Hepatocyte (in vitro differentiated cells): ENCODE measurements at regions not wholly inside any gene's neighbourhood (a gene's known extent, or its start where the extent isn't known, plus 50 kb on each side); places are given as distances from the start of the nearest gene placed in this dataset.

Experiments
- DNase-seq: peaks from one replicate; pipeline ENCODE4 v3.0.0-alpha.2; 2016; ENCODE audit warnings: low spot score
- H2AFZ ChIP-seq: fragments of 200-600 bp; sonication (generic); 2 replicates; pipeline ENCODE4 v1.6.0; 2016; ENCODE audit warnings: antibody characterized with exemption, mild to moderate bottlenecking
- H3K27ac ChIP-seq: fragments of 200-600 bp; sonication (generic); 2 replicates; pipeline ENCODE4 v1.5.1; 2016; ENCODE audit warnings: mild to moderate bottlenecking
- H3K27me3 ChIP-seq: fragments of 200-600 bp; sonication (generic); 2 replicates; pipeline ENCODE4 v1.6.1; 2016
- H3K36me3 ChIP-seq: fragments of 200-600 bp; sonication (generic); replicated peaks from 2 replicates; pipeline ENCODE4 v1.5.1; 2016; ENCODE audit warnings: low read depth; ENCODE audit not compliant: insufficient read depth
- H3K4me1 ChIP-seq: fragments of 200-600 bp; sonication (generic); 2 replicates; pipeline ENCODE4 v1.5.1; 2016; ENCODE audit warnings: mild to moderate bottlenecking, moderate library complexity; ENCODE audit not compliant: insufficient read depth
- H3K4me2 ChIP-seq: fragments of 200-600 bp; sonication (generic); 2 replicates; pipeline ENCODE4 v1.6.0; 2016
- H3K4me3 ChIP-seq: fragments of 200-600 bp; sonication (generic); 2 replicates; pipeline ENCODE4 v1.5.1; 2016; ENCODE audit warnings: mild to moderate bottlenecking
- H3K79me2 ChIP-seq: fragments of 200-600 bp; sonication (generic); 2 replicates; pipeline ENCODE4 v1.6.0; 2017; ENCODE audit warnings: mild to moderate bottlenecking
- H3K9me2 ChIP-seq: fragments of 200-600 bp; sonication (generic); replicated peaks from 2 replicates; pipeline ENCODE4 v1.6.0; 2017; ENCODE audit warnings: mild to moderate bottlenecking; ENCODE audit not compliant: insufficient read depth
- H3K9me3 ChIP-seq: fragments of 200-600 bp; sonication (generic); 2 replicates; pipeline ENCODE4 v1.5.1; 2016; ENCODE audit warnings: low read depth, mild to moderate bottlenecking
- H4K20me1 ChIP-seq: fragments of 200-600 bp; sonication (generic); 2 replicates; pipeline ENCODE4 v1.6.0; 2016; ENCODE audit warnings: mild to moderate bottlenecking; ENCODE audit not compliant: insufficient read depth, poor library complexity, severe bottlenecking
- EZH2 ChIP-seq: fragments of 200-600 bp; sonication (generic); IDR thresholded peaks from 2 replicates; pipeline ENCODE4 v1.6.1; 2016; ENCODE audit warnings: antibody characterized with exemption, mild to moderate bottlenecking, borderline replicate concordance
- EZH2phosphoT487 ChIP-seq: fragments of 200-600 bp; sonication (generic); IDR thresholded peaks from one replicate; pipeline ENCODE4 v1.6.1; 2018; ENCODE audit warnings: antibody characterized with exemption, mild to moderate bottlenecking, low read depth, moderate library complexity; ENCODE audit not compliant: unreplicated experiment, severe bottlenecking
- WGBS: methylation state at CpG from one replicate; pipeline ENCODE4 v1.1.6; 2016; ENCODE audit warnings: low lambda C conversion rate; ENCODE audit errors: missing lambda C conversion rate; 5-methylcytosine and 5-hydroxymethylcytosine counted together
- TF ChIP-seq, protein P1 (sequence below): fragments of 200-600 bp; sonication (generic); IDR thresholded peaks from 2 replicates; pipeline ENCODE4 v1.5.1; 2016; ENCODE audit warnings: antibody characterized with exemption, mild to moderate bottlenecking; ENCODE audit not compliant: poor library complexity

DNA sequence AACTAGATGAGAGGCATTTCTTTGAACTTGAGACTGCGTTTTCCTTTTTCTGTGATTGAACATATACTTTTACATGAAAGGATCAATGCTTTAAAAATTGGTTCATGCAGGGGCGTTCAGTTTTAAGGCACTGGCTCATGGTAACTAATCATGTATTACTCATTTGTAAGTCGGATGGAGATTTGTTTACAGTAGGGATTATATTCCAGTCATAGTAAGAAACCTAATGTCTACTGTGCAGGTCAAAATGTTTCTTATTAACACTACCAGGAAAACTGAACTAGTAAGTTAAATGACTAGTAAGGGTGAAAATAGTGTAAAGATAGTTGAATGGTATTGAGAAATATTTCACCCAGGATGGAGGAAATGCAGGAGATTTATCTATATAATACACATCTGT lies 258.8 kb upstream of the GBE1 start:
- TF ChIP-seq, protein P1, sequence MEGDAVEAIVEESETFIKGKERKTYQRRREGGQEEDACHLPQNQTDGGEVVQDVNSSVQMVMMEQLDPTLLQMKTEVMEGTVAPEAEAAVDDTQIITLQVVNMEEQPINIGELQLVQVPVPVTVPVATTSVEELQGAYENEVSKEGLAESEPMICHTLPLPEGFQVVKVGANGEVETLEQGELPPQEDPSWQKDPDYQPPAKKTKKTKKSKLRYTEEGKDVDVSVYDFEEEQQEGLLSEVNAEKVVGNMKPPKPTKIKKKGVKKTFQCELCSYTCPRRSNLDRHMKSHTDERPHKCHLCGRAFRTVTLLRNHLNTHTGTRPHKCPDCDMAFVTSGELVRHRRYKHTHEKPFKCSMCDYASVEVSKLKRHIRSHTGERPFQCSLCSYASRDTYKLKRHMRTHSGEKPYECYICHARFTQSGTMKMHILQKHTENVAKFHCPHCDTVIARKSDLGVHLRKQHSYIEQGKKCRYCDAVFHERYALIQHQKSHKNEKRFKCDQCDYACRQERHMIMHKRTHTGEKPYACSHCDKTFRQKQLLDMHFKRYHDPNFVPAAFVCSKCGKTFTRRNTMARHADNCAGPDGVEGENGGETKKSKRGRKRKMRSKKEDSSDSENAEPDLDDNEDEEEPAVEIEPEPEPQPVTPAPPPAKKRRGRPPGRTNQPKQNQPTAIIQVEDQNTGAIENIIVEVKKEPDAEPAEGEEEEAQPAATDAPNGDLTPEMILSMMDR: no peak
- TF ChIP-seq EZH2phosphoT487 (no peak), EZH2 (no peak)
- Histone ChIP-seq H2AFZ (no peak overlapping the region), H3K27ac (no peak overlapping the region), H3K36me3 (no peaks in the 10 kb centered on the region), H3K27me3 (no peaks in the 10 kb centered on the region), H3K9me2 (no peaks in the 10 kb centered on the region), H3K4me3 (no peak overlapping the region), H3K9me3 (no peaks in the 10 kb centered on the region), H4K20me1 (no peaks in the 10 kb centered on the region), H3K4me1 (no peaks in the 10 kb centered on the region), H3K79me2 (no peaks in the 10 kb centered on the region), H3K4me2 (no peak overlapping the region)
- DNase-seq: no peak
- WGBS: 75% methylated on average over 3 of the region's 3 CpGs

DNA sequence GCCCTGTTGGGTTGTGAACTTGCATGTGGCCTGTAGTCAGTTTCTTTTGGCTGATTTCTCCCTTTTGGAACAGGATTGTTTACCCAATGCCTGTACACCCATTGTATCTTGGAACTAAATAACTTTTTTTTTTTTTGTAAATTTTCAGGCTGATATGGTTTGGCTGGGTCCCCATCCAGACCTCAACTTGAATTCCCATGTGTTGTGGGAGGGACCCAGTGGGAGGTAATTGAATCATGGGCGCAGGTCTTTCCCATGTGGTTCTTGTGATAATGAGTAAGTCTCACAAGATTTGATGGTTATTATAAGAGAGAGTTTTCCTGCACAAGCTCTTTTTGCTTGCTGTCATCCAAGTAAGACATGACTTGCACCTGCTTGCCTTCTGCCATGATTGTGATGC lies 253.8 kb upstream of the GBE1 start:
- H2AFZ ChIP-seq: no peak overlapping the region
- no peaks in the 10 kb centered on the region for H3K9me3 ChIP-seq
- 91% methylated on average over 1 of the region's 1 CpG for WGBS

DNA sequence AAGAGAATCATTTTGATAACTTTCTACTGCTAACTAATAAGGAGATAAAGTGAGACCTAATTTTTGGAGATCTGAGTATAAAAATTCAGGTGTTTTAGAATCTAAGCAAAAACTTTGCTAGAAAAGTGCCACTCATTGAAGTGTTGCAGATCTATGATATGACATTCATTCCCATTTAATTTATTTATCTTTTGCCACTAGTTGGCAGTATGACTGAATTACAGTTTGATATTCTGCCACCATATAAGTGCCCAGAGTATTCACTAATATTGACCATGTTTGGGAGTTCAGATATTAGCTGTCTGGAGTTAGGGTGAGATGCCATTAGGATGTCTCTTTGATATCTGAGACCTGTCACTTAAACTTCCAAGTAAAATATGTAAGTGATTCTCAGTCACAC lies 251.3 kb upstream of the GBE1 start:
- H3K9me3 ChIP-seq: no peaks in the 10 kb centered on the region

More for the DNA sequence above, 253.8 kb upstream of the GBE1 start:
- no peaks in the 10 kb centered on the region for H3K9me2 ChIP-seq
- H3K4me2 ChIP-seq: no peak overlapping the region
- no peak overlapping the region for H3K27ac ChIP-seq
- TF ChIP-seq EZH2phosphoT487 (no peak), EZH2 (no peak)
- TF ChIP-seq, protein P1: no peak
- no peak for DNase-seq
- no peaks in the 10 kb centered on the region for H3K36me3 ChIP-seq
- H3K4me3 ChIP-seq: no peak overlapping the region
- no peaks in the 10 kb centered on the region for H3K4me1 ChIP-seq
- H4K20me1 ChIP-seq: no peaks in the 10 kb centered on the region
- H3K27me3 ChIP-seq: no peaks in the 10 kb centered on the region
- H3K79me2 ChIP-seq: no peaks in the 10 kb centered on the region

More for the DNA sequence above, 251.3 kb upstream of the GBE1 start:
- Histone ChIP-seq H3K27me3 (no peaks in the 10 kb centered on the region), H3K27ac (no peak overlapping the region), H3K4me3 (no peak overlapping the region), H3K9me2 (no peaks in the 10 kb centered on the region), H4K20me1 (no peaks in the 10 kb centered on the region), H3K79me2 (no peaks in the 10 kb centered on the region), H2AFZ (no peak overlapping the region), H3K4me1 (no peaks in the 10 kb centered on the region), H3K36me3 (no peaks in the 10 kb centered on the region), H3K4me2 (no peak overlapping the region)
- TF ChIP-seq, protein P1: no peak
- no peak for TF ChIP-seq EZH2
- no peak for TF ChIP-seq EZH2phosphoT487
- DNase-seq: no peak
